H1 (cell line): ENCODE measurements at regions not wholly inside any gene's neighbourhood (a gene's known extent, or its start where the extent isn't known, plus 50 kb on each side); places are given as distances from the start of the nearest gene placed in this dataset.

Source experiments
- EP300 ChIP-seq, 2 experiments: IDR thresholded peaks; 1 replicate in 1 of 2; 2 replicates in 1 of 2; pipeline ENCODE4 v1.6.1; 2011 to 2012; ENCODE audit warnings: low read depth in 2 of 2, low read length in 2 of 2, mild to moderate bottlenecking in 2 of 2, borderline replicate concordance in 1 of 2, inconsistent platforms in 1 of 2, moderate library complexity in 1 of 2
- JUND ChIP-seq: IDR thresholded peaks from 2 replicates; pipeline ENCODE4 v1.6.1; 2011; ENCODE audit warnings: mild to moderate bottlenecking, improper control_type of control experiment, low read length
- MAFK ChIP-seq: IDR thresholded peaks from 2 replicates; pipeline ENCODE4 v1.6.1; 2012; ENCODE audit warnings: low read depth, mild to moderate bottlenecking, improper control_type of control experiment, low read length
- NANOG ChIP-seq: IDR thresholded peaks from 2 replicates; pipeline ENCODE4 v1.6.1; 2011; ENCODE audit warnings: low read length, low read depth, mild to moderate bottlenecking, inconsistent platforms; ENCODE audit not compliant: insufficient read depth, poor library complexity, severe bottlenecking
- PHF8 ChIP-seq: fragments of 200-600 bp; sonication (generic); conservative IDR thresholded peaks from 2 replicates; pipeline ENCODE4 v1.7.1; 2012; ENCODE audit warnings: low read depth, mild to moderate bottlenecking, inconsistent platforms, low read length, moderate library complexity
- POLR2A ChIP-seq, 2 experiments: IDR thresholded peaks; 1 replicate in 1 of 2; 2 replicates in 1 of 2; pipeline ENCODE4 v1.6.1; 2011; ENCODE audit warnings: low read depth in 2 of 2, low read length in 2 of 2, mild to moderate bottlenecking in 2 of 2; ENCODE audit errors: control extremely low read depth in 1 of 2
- POLR2AphosphoS5 ChIP-seq: IDR thresholded peaks from 2 replicates; pipeline ENCODE4 v1.6.1; 2011; ENCODE audit warnings: low read depth, low read length
- SIN3A ChIP-seq, 2 experiments: IDR thresholded peaks in 1 of 2; conservative IDR thresholded peaks in 1 of 2; 2 replicates each; pipeline ENCODE4 v1.6.1; 2011 to 2012; ENCODE audit warnings: low read length in 2 of 2, improper control_type of control experiment in 1 of 2, low read depth in 1 of 2, mild to moderate bottlenecking in 1 of 2
- TAF7 ChIP-seq: optimal IDR thresholded peaks from 2 replicates; pipeline ENCODE3; 2011; ENCODE audit warnings: low read depth, mild to moderate bottlenecking, inconsistent platforms, low read length, moderate library complexity, borderline replicate concordance
- TCF12 ChIP-seq: IDR thresholded peaks from 2 replicates; pipeline ENCODE4 v1.6.1; 2011; ENCODE audit warnings: low read depth, mild to moderate bottlenecking, low read length
- YY1 ChIP-seq: IDR thresholded peaks from 2 replicates; pipeline ENCODE4 v1.6.1; 2011; ENCODE audit warnings: low read depth, mild to moderate bottlenecking, low read length
- ZNF274 ChIP-seq: IDR thresholded peaks from 2 replicates; pipeline ENCODE4 v1.7.0; 2012; ENCODE audit warnings: low read length, borderline replicate concordance; ENCODE audit errors: extremely low read depth
- TF ChIP-seq, protein P1 (sequence below), 3 experiments: IDR thresholded peaks; 1 replicate in 2 of 3; 2 replicates in 1 of 3; pipeline versions ENCODE4 v1.5.1 to v1.6.1; 2011; ENCODE audit warnings: low read length in 3 of 3, mild to moderate bottlenecking in 3 of 3, inconsistent platforms in 2 of 3, low read depth in 1 of 3, moderate library complexity in 1 of 3; ENCODE audit not compliant: insufficient read depth in 1 of 3; ENCODE audit errors: control extremely low read depth in 1 of 3

DNA sequence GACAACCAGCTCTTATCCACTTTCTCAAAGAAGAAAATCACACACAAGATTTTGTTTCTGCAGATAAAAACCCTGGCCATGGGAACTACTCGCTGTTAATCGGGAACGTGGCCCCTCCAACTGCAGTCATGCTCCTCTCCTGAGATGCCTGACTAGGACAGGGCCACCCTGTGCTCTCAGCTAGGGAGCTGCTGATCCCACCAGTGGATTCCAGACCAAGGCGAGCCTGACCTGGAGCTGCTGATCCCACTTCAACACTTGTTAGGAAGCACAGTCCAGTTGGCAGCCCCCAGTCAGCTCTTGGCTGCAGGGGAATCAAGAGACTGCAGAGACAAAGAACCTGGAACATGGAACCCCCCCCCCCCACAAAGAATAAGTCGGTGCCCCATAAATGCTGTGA lies 474.3 kb upstream of the MGMT start:
- TF ChIP-seq, protein P1, sequence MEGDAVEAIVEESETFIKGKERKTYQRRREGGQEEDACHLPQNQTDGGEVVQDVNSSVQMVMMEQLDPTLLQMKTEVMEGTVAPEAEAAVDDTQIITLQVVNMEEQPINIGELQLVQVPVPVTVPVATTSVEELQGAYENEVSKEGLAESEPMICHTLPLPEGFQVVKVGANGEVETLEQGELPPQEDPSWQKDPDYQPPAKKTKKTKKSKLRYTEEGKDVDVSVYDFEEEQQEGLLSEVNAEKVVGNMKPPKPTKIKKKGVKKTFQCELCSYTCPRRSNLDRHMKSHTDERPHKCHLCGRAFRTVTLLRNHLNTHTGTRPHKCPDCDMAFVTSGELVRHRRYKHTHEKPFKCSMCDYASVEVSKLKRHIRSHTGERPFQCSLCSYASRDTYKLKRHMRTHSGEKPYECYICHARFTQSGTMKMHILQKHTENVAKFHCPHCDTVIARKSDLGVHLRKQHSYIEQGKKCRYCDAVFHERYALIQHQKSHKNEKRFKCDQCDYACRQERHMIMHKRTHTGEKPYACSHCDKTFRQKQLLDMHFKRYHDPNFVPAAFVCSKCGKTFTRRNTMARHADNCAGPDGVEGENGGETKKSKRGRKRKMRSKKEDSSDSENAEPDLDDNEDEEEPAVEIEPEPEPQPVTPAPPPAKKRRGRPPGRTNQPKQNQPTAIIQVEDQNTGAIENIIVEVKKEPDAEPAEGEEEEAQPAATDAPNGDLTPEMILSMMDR (IDR thresholded peaks at IDR 0.05; ENCODE audit: control extremely low read depth in 1 of 3, insufficient read depth in 1 of 3, low read depth in 1 of 3, low read length in 3 of 3) = no peak
- TF ChIP-seq EP300 (IDR thresholded peaks at IDR 0.05; ENCODE audit: borderline replicate concordance in 1 of 2, low read depth in 2 of 2, low read length in 2 of 2) (no peak), TCF12 (no peak), POLR2AphosphoS5 (no peak), POLR2A (IDR thresholded peaks at IDR 0.05; ENCODE audit: control extremely low read depth in 1 of 2, low read depth in 2 of 2, low read length in 2 of 2) (no peak), SIN3A (conservative IDR thresholded peaks at IDR 0.05 in 1 of 2, IDR thresholded peaks at IDR 0.05 in 1 of 2; ENCODE audit: low read depth in 1 of 2, low read length in 2 of 2) (no peak), ZNF274 (no peak), TAF7 (no peak), PHF8 (no peak), MAFK (no peak), NANOG (no peak), JUND (no peak), YY1 (no peak)
